Posterior vena cava (tissue), 2 donors: ENCODE measurements at regions not wholly inside any gene's neighbourhood (a gene's known extent, or its start where the extent isn't known, plus 50 kb on each side); places are given as distances from the start of the nearest gene placed in this dataset.
"Not testable (repeated sequence)": the region's sequence is repeated elsewhere in the genome, so short reads cannot be mapped to it uniquely, and the experiment has no call there.

Experiments
- DNase-seq: peaks from one replicate; pipeline ENCODE4 v3.0.0-alpha.2; 2020; ENCODE audit warnings: low spot score
- intact Hi-C, 2 donors: fragments of 100-400 bp; cut with DNase I; formaldehyde crosslinking; loops; one replicate each; pipeline versions ENCODE4 v1.14.1 to v1.14.2; 2022 to 2023
- donor health status: DM: yes; HTN: yes; CAD: no.
- donor health status: DM: yes; HTN: yes; CAD: no.

DNA sequence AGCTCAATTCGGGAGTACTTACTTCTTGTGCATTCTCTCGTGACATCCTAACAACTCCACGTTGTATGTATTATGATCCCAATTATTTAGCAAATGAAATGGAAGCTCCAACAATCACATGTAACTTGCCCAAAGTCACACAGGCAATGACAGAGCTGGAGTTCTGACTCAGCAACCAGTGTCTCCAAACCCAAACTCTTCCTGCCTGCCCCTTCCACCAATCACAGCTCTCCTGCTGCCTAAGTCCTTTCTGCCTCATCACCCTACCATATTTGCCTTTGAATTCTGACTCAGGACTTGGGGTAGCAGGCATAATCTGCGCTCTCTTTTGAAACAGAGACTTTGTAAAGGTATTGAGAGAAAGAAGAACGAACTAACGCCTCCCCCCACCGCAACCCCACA lies 245.2 kb upstream of the MAF start:
- DNase-seq = no peak
- intact Hi-C loops = no loop called here

DNA sequence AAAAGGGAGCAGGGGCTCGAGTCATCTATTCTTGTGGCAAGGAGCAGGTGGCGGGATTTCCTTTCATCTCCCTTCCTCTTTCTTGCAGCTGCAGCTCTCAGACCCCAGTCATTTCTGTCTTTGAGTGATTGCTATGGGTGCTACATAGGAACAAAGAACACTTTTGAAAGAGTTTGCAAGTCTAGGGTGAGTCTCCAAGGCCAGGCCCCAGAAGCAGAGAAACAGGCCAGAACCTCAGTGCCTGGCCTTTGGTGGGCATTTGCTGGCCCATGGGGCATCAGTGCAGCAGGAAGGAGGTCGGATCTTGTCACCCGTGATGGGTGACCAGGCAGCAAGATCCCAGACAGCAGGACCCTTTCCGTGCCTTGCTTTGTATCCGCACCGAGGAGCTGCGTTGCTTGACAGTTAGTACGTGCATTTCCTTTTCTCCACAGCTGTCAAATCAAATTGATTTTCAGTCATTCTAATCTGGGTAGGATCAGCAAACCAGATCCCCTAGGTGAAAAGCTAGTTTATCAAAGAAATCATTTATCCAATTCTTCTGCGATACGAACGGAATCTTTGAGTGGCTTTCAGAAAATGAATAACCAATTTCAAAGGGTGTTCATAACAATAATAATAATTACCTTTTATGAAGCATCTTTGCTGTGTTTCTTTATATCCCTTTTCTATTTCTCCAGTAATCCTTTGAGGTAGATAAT lies 244.6 kb upstream of the MAF start:
- DNase-seq = no peak
- intact Hi-C loops = no loop called here

DNA sequence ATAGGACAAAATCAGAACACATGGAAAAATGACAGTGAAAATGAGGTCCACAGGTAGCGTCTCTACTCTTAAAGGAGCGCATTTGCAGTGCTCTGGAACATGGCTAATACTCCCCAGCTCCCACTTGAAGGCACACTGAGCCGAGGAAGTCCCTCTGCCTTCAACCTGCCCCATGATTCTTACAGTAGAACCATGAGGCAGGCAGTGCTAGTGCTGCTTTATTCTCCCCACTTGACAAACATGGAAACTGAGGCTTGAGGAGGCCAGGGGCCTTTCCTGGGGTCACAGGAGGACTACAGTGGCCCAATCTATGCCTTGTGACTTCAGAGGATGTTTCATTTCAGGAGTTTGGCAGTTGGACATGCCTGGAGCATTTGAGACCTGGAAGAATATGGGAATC lies 244.1 kb upstream of the MAF start:
- no peak for DNase-seq
- intact Hi-C loops = no loop called here

- DNase-seq = no peak
- intact Hi-C loops = no loop called here
These were observed 243.1 kb upstream of the MAF start for GRCh38 chr16:79843631-79844043.

GRCh38 chr16:79843145-79843544 lies 242.6 kb upstream of the MAF start:
- DNase-seq = no peak
- intact Hi-C loops = no loop called here

GRCh38 chr16:79842197-79842596 lies 241.7 kb upstream of the MAF start:
- intact Hi-C loops = no loop called here
- no peak for DNase-seq

GRCh38 chr16:79839466-79840341 lies 239.2 kb upstream of the MAF start:
- intact Hi-C loops = no loop called here
- DNase-seq = peak; percentile 83

DNA sequence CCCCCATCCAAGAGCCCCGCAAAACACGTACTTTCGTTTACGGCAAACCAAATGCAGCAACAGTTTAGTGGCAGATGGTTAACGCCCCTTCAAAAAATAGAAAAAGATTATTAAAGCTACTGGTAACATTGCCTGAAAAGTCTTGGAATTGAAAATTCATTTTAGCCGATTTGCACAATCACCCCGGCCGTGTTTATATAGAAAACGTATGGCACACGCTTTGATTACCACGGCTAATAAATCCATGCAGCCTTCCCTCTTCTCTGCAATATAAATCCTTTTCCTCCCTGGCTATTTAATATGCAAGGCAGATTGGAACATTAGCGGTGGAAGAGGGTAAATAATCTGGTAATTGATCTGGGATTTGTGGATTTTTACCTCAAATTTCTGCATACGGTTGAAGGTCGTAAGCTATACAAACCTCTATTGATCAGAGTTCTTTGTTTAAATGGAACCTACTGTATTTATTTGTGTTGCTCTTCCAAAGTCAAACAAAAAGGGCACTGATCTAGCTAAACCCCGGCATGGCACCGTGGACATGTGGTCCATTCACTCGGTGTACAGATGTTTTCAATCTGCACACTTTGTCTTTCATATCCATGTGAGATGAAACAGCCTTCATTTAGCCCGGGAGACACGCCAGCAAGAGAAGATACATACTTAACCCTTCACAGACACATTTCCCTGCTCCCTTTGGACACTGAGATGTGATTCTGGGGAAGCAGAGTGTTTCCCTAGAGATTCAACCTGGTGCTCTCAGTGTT lies 238.1 kb upstream of the MAF start:
- intact Hi-C loops = no loop called here
- no peak for DNase-seq

DNA sequence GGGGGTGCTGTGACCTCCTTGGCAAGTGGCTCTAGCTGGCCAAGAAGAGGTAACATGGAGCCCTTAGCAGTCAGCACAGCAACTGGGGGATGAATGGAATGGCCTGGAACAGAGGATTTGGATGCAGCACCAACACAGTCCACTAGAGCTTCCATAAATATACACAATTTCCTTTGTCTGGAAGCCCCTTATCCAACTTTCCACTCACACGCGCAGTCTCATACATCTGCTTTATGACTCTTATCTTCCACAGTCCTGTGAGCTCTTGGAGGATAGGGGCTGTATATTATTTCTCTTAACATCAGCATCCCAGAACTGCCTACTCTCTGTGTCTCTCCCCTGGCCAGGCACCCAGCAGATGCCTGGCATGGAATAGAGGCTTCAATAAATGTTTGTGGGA lies 235.6 kb upstream of the MAF start:
- DNase-seq = no peak

DNA sequence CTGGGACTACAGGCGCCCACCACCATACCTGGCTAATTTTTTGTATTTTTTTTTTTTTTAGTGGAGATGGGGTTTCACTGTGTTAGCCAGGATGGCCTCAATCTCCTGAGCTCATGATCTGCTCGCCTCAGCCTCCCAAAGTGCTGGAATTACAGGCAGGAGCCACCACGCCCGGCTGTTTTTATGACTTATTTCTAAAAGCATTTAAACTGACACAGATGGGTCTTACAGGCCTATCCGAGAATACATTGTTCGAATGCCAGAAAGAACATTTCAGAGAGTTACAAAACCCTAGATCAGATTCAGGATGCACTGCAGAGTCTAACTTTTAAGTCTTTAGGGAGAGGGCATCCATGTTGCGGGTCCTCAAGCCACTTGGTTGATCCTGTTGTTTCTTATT lies 234.7 kb upstream of the MAF start:
- DNase-seq = no peak
- intact Hi-C loops = no loop called here

More for the DNA sequence above, 235.6 kb upstream of the MAF start:
- intact Hi-C loops = no loop called here

DNA sequence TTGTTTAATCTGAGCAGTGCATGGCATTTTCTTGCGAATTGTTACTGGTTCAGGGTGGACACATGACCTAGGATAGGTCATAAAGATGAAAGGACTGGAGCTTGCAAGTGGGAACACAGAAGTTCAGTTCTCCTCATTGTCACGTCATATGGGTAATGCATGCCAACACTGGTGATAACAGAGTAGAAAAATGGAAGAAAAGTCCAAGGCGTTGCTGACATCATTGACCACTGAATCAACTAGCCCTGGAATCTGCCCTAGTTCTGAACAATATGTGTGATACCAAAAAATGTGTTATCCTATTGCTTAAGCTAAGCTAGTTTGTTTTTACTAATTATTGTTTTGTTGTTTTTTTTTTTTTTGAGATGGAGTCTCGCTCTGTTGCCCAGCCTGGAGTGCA lies 234.2 kb upstream of the MAF start:
- intact Hi-C loops = no loop called here
- DNase-seq = no peak

GRCh38 chr16:79834003-79834402 lies 233.5 kb upstream of the MAF start:
- DNase-seq, intact Hi-C loops: not testable (repeated sequence)

DNA sequence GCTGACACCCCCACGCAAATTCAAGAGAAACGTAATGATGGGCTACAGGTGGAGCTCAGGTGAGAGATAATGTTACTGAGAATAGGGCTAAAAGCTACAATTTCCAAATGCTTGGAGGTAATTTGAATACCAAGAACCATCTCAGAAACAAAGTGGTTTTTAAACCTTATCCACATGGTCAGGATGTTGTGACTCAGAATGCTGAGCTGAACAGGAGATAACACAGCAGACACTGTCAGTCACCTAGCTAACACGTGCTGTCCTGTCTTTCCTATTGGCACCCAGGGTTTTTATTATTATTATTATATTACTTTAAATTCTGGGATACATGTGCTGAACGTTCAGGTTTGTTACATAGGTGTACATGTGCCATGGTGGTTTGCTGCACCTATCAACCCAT lies 233.0 kb upstream of the MAF start:
- intact Hi-C loops = no loop called here
- DNase-seq = no peak

DNA sequence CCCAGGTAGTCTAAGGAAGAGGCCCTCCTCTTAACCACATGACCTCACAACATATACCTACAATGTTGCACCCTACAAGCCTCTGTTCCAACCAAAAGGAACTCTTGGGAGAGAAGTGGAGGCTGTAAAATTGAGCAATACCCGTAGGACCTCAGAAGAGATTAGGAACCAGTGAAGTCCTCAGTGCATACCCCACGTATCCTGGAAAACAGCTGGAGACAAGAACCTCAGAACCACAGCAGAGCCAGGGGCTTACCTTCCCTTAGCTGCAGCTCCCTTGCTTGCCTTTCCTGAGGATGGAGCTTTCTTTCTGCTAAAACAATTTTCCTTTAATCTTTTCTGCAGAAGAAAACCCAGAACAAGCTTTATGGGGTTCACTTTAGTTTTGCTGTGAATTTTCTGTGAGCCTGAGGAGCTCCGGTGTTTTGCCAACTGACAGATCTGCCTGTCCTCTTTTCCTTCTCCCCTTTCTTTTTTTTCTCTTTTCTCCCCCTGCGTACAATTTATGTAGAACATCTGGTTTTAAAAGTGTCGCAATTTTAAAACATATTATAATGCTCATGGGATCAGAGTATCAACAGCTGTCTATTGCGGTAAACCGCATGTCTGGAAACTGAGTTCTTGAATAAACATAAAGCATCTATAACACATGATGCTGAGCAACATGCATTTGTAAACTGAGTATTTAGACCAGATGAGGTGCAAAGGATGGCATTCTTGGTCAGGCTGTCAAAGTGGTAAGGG lies 226.4 kb upstream of the MAF start:
- no peak for DNase-seq
- intact Hi-C loops = no loop called here

GRCh38 chr16:79825002-79825401 lies 224.5 kb upstream of the MAF start:
- no peak for DNase-seq
- intact Hi-C loops = no loop called here

DNA sequence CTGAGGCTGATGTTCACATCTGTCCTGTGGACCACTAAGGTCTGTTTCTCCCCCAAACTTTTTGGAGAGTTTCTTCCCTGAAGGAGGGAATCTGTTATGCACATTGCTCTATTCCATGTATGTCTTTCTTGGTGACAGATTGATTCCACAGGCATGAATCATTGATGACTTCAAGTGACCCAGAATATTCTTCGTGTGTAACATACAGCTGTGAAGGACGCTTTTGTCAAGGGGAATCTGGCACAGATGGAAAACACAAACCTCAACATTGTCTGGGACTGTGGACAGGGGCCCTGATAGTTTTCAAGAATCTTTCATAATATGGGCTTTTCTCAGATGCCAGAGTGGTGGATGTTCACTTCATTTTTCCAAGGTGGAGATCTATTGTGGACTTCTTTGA lies 223.1 kb upstream of the MAF start:
- DNase-seq = no peak
- intact Hi-C loops = no loop called here

DNA sequence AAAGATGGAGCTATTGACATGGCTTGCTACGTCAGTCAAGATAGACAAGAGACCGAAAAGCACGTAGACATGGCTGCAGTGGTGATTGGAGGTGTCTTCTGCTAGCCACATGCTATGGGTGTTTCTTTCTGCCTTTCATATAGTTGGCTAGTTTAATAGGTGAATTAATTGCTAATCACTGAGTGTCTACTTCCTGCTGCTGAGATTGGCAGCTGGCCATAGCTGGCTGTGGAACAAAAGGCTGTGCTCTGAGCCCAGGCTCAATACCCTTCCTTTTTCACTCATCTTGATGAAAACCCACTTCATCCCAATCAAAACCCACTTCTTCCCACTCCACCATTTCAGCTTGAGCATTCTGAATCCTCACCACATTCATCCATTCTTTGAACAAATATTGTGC lies 221.4 kb upstream of the MAF start:
- intact Hi-C loops = no loop called here
- DNase-seq = no peak

GRCh38 chr16:79816081-79816497 lies 215.6 kb upstream of the MAF start:
- intact Hi-C loops = no loop called here
- DNase-seq = no peak

GRCh38 chr16:79815049-79815448 lies 214.5 kb upstream of the MAF start:
- intact Hi-C loops = no loop called here

DNA sequence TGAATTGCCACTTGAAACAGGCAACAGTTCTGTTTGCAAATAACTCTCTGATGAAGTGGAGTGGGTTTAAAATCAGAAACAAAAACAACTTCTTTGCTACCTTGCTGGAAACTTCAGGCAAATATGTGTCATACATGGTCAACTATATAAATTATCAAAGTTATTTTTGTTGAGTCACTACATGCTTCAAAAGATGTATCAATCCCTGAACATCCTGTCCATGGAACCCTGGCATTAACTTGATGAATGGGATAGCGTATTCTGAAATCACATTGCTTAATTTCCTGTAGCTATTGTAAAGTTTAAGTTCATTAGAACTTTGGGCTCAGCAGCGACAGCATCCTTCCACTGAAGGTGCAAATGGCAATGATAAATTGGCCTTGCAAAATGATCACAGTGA lies 213.6 kb upstream of the MAF start:
- intact Hi-C loops = no loop called here
- no peak for DNase-seq

More at GRCh38 chr16:79815049-79815448, 214.5 kb upstream of the MAF start:
- no peak for DNase-seq
